DND-41 (cell line): ENCODE measurements at regions not wholly inside any gene's neighbourhood (a gene's known extent, or its start where the extent isn't known, plus 50 kb on each side); places are given as distances from the start of the nearest gene placed in this dataset.

ENCODE experiments used
- EZH2 ChIP-seq: IDR thresholded peaks from 3 replicates; pipeline ENCODE4 v1.6.1; 2012; ENCODE audit warnings: borderline replicate concordance, low read depth, mild to moderate bottlenecking, moderate library complexity, low read length, inconsistent platforms; ENCODE audit not compliant: severe bottlenecking
- TF ChIP-seq, protein P1 (sequence below): IDR thresholded peaks from 2 replicates; pipeline ENCODE4 v1.5.1; 2012; ENCODE audit warnings: borderline replicate concordance, low read length, moderate library complexity, mild to moderate bottlenecking; ENCODE audit not compliant: poor library complexity, severe bottlenecking; ENCODE audit errors: extremely low read depth

DNA sequence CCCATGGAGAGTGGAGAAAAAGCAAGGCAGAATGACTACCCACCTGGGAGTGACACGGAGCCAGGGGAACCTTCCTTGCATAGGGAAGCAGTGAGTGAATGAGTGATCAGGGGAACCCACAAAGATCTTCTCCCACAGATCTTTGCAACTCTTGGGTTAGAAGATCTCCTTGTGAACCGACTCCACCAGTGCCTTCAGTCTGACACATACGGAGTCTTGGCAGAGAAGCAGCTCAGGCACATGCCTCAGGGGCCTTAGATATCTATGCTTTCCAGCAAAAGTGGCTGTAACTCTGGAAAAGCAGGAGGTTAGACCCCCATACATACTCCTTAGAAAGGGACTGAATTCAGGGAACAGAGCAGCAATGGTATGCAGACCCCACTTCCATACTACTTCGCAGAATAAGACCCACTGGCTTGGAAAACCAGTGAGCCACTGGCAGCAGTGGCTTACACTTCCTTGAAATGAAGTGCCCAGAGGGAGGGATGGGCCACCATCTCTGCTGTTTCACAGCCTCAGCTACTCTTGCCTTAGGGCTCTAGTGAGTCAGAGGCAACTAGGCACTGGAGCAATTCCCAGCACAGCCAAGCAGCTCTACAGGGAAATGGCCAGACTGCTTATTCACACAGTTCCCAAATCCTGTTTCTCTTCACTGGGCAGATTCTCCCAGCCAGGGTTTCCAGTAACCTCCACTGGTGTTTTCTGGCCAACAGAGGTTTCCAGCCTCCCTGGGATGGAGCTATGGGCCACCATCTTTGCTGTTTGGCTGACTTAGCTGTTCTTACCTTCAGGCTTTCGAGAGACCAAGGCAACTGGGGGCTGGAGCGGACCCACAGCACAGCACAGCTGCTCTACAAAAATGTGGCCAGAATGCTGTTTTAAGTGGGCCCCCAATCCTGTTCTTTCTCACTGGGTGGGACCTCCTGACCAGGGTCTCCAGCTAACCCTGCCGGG, 82.8 kb upstream of the TCEAL2 start:
- TF ChIP-seq, protein P1, sequence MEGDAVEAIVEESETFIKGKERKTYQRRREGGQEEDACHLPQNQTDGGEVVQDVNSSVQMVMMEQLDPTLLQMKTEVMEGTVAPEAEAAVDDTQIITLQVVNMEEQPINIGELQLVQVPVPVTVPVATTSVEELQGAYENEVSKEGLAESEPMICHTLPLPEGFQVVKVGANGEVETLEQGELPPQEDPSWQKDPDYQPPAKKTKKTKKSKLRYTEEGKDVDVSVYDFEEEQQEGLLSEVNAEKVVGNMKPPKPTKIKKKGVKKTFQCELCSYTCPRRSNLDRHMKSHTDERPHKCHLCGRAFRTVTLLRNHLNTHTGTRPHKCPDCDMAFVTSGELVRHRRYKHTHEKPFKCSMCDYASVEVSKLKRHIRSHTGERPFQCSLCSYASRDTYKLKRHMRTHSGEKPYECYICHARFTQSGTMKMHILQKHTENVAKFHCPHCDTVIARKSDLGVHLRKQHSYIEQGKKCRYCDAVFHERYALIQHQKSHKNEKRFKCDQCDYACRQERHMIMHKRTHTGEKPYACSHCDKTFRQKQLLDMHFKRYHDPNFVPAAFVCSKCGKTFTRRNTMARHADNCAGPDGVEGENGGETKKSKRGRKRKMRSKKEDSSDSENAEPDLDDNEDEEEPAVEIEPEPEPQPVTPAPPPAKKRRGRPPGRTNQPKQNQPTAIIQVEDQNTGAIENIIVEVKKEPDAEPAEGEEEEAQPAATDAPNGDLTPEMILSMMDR = no peak
- no peak for TF ChIP-seq EZH2
